HL-60 (cell line): ENCODE measurements at regions not wholly inside any gene's neighbourhood (a gene's known extent, or its start where the extent isn't known, plus 50 kb on each side); places are given as distances from the start of the nearest gene placed in this dataset.

ENCODE experiments used
- DNase-seq, 2 experiments: peaks; one replicate each; pipeline ENCODE4 v3.0.0-alpha.2; 2010 to 2020; ENCODE audit warnings: low read depth in 1 of 2, low spot score in 1 of 2
- H3K27ac ChIP-seq: fragments of 250-450 bp; sonication (Bioruptor Pico); replicated peaks from 2 replicates; pipeline ENCODE4 v1.5.1; 2020; ENCODE audit warnings: mild to moderate bottlenecking, moderate library complexity
- H3K27me3 ChIP-seq: fragments of 250-450 bp; sonication (Bioruptor Pico); 2 replicates; pipeline ENCODE4 v1.5.1; 2021; ENCODE audit warnings: mild to moderate bottlenecking, moderate library complexity; ENCODE audit not compliant: insufficient read depth, poor library complexity, severe bottlenecking
- H3K4me3 ChIP-seq: replicated peaks from 2 replicates; pipeline ENCODE4 v1.5.1; 2011; ENCODE audit warnings: mild to moderate bottlenecking, control low read depth, low read length; ENCODE audit not compliant: insufficient read depth
- CTCF ChIP-seq: IDR thresholded peaks from one replicate; pipeline ENCODE4 v1.5.1; 2011; ENCODE audit warnings: low read length, control low read depth, inconsistent platforms; ENCODE audit not compliant: insufficient read depth
- GABPA ChIP-seq: IDR thresholded peaks from 2 replicates; pipeline ENCODE4 v1.6.1; 2012; ENCODE audit warnings: low read depth
- POLR2AphosphoS5 ChIP-seq: IDR thresholded peaks from 2 replicates; pipeline ENCODE4 v1.6.1; 2012; ENCODE audit warnings: low read depth
- REST ChIP-seq: IDR thresholded peaks from 2 replicates; pipeline ENCODE4 v1.6.1; 2012; ENCODE audit warnings: low read depth; ENCODE audit not compliant: insufficient replicate concordance
- SPI1 ChIP-seq: IDR thresholded peaks from 2 replicates; pipeline ENCODE4 v1.6.1; 2012; ENCODE audit warnings: low read depth, mild to moderate bottlenecking, borderline replicate concordance

GRCh38 chr1:219329578-219329977 lies 155.9 kb downstream of the LYPLAL1 start:
- Histone ChIP-seq H3K27me3 (no peaks in the 10 kb centered on the region), H3K4me3 (no peak overlapping the region), H3K27ac (no peak overlapping the region)
- no peak for DNase-seq
- no peak for TF ChIP-seq GABPA
- no peak for TF ChIP-seq POLR2AphosphoS5
- TF ChIP-seq CTCF: no peak
- TF ChIP-seq SPI1: 0 out of 2 replicates have a peak, but pooled peaks have one; percentile 3
- no peak for TF ChIP-seq REST

GRCh38 chr1:219326843-219327242 lies 153.2 kb downstream of the LYPLAL1 start:
- no peak for DNase-seq
- Histone ChIP-seq H3K27me3 (no peaks in the 10 kb centered on the region), H3K4me3 (no peak overlapping the region), H3K27ac (no peak overlapping the region)
- TF ChIP-seq POLR2AphosphoS5 (no peak), REST (no peak), CTCF (no peak), GABPA (no peak), SPI1 (no peak)

- no peak overlapping the region for H3K4me3 ChIP-seq
- TF ChIP-seq SPI1 (no peak), GABPA (no peak), REST (no peak), CTCF (no peak), POLR2AphosphoS5 (no peak)
- DNase-seq: no peak
- no peaks in the 10 kb centered on the region for H3K27me3 ChIP-seq
- no peak overlapping the region for H3K27ac ChIP-seq
These were observed 151.7 kb downstream of the LYPLAL1 start for GRCh38 chr1:219325368-219325742.
